HG03139 (cell line): ENCODE measurements at regions not wholly inside any gene's neighbourhood (a gene's known extent, or its start where the extent isn't known, plus 50 kb on each side); places are given as distances from the start of the nearest gene placed in this dataset.
"Not testable (repeated sequence)": the region's sequence is repeated elsewhere in the genome, so short reads cannot be mapped to it uniquely, and the experiment has no call there.

Experiments
- ATAC-seq: cut with Tn5 transposase; IDR thresholded peaks from one replicate; pipeline ENCODE4 v1.9.1; 2021; ENCODE audit not compliant: unreplicated experiment

DNA sequence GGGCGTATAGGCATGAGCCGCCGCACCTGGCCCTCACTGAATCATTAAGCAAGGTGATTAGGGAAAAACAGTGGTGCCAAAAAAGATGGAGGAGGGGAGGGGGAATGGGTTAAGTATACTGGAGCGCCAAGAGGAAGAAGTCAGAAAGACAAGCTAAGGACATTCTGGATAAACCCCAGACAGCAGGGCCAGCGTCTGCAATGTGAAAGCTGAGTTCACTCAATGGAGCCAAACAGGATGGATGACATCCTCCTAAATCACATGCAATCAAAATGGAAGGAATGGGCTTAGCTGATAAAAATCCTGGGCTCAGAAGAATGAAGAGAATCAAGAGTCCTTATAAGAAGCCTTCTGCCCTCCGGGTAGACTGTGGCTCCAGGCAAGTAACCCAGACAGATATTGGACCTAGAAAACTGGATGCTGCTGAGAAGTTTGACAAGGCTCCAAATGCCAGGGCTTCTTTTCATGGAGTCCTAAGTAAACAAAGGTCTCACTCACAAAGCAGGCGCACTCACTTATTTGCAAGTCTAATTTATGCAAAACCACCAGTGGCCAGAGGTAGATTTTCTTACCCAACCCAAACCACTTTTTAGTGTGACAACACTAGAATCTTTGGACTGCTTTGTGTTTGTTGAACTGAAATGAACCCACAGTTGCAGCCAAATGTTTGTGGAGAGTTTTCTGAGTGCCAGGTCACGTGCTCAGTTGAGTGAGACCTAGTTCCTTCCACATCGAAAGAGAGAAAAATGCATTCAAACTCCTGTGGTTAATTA is 519.1 kb upstream of the AUTS2 start:
- no peak for ATAC-seq

DNA sequence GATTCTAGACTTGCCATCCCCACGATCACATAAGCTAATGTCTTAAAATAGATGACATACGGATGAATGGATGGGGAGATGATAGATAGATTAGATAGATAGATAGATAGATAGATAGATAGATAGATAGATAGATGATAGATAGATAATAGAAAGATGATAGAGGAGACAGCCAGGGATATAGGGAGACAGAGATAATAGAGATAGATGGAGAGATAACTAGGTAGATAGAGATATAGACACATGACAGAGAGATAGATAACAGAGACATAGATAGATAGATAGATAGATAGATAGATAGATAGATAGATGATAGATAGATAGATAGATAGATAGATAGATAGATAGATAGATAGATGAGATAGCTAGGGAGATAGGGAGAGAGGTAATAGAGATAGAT is 511.0 kb upstream of the AUTS2 start:
- not testable (repeated sequence) for ATAC-seq

DNA sequence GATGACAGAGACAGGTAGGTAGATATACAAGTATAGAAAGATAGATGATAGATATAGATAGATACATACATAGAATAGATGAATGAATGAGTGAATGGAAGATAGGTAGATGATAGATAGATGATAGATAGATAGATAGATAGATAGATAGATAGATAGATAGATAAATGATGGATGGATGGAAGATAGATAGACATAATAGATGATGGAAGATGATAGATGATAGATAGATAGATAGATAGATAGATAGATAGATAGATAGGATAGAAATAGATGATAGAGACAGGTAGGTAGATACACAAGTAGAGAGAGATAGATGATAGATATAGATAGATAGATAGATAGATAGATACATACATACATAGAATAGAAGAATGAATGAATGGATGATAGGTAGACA is 510.1 kb upstream of the AUTS2 start:
- ATAC-seq, result no peak

DNA sequence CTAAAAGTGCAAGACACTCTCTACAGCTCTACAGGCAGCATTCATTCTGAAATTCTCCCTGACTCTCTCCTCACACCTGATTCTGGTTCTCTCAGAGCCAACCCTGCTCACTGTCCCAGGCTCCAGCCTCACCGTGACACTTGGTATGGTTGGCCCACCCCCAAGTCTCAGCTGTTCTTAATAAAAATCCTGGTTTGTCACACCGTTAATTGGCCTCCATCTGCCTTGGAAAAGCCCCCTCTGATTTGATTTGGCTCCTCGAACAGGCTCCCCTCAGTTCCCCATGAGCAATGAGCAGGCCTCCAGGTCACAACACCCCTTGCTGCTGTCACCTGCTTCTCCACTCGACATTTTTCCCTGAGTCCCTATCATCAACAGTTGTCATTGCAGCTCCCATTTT is 507.3 kb upstream of the AUTS2 start:
- no peak for ATAC-seq

DNA sequence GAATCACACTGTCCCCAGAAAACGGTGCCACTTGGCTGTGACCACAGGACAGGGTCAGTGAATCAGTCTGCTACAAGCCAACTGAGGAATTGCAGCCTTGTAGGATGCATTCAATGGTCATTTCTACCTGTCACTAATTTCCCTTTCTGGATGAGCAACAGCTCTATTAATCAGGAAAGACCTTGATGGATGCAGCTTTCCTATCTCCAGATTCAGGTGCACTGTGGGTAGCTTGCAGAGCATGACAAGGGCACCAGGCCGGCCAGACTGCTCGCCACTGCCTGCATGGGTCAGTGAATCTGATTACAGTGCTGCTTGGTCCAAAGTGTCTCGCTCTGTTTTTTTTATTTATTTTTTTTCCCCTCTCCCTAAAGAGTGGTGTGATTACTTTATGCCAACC is 506.8 kb upstream of the AUTS2 start:
- ATAC-seq, result no peak

DNA sequence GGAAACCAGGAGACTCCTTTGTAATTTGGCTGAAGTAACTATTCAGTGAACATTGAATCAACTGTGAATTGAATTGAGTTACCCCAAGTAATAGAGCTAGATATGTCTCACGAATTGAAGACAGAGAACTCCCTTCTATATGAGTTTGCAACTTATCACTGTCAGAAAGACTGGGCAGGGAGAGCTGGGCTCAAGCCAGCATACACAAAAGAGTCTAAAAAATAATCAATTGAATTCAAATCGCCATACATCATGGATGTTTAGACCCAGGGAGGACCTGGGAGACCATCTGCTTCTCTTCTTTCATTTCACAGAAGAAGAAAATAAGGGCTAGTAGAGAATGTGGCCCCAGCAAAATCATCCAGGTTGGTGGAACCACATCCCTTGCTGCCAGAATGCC is 503.1 kb upstream of the AUTS2 start:
- no peak for ATAC-seq

DNA sequence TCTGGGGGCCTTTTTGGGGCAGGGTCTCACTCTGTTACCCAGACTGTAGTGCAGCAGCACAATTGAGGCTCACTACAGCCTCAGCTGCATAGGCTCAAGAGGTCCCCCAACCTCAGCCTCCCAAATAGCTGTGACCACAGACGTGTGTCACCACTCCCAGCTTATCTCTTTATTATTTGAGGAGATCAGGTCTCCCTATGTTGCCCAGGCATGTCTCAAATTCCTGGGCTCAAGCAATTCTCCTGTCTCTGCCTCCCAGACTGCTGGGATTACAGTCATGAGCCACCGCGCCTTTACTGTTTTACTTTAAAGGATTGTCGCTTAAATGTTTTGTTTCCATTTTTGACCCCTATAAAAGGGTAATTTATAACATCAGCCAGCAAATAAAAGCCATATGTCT is 502.6 kb upstream of the AUTS2 start:
- no peak for ATAC-seq

DNA sequence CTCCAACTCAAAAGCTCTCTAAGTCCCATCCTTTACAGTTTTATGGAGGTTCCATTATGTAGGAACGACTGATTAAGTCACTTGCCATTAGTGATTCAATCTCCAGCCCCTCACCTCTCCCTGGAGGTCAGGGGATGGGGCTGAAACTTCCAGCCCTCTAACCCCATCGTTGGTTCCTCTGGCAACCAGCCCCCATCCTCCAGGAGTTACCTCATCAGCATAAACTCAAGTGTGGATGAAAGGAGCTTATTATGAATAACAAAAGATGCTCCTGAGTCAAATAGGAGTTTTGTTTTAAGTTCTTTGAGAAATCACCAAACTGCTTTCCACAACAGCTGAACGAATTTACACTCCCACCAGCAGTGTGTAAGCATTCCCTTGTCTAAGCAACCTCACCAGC is 494.3 kb upstream of the AUTS2 start:
- no peak for ATAC-seq

DNA sequence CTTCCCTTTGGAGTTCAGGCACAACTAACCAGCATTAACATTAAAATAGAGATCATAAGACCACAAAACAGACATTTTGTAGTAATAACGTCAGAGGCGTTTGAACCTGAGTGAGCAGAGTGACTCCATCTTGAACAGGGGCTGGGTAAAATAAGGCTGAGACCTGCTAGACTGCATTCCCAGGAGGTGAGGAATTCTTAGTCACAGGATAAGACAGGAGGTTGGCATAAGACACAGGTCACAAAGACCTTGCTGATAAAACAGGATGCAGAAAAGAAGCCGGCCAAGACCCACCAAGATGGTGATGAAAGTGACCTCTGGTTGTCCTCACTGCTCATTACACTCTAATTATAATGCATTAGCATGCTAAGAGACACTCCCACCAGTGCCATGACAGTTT is 493.2 kb upstream of the AUTS2 start:
- no peak for ATAC-seq

DNA sequence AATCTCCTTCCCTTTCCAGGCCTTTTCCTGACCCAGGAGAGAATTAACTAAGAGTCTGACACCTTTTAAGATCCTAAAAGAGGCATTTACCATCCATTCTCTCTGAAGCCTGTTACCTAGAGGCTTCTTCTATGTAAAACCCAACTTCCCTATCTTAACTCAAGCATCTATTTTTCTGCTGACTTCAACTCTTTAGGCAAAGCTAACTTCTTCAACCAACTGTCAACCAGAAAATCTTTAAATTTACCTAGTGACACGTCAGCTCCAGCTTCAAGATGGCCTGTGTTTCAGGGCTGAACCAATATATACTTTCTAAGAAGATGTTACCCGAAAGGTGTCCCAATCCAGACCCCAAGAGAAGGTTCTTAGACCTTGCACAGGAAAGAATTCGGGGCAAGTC is 492.3 kb upstream of the AUTS2 start:
- no peak for ATAC-seq

DNA sequence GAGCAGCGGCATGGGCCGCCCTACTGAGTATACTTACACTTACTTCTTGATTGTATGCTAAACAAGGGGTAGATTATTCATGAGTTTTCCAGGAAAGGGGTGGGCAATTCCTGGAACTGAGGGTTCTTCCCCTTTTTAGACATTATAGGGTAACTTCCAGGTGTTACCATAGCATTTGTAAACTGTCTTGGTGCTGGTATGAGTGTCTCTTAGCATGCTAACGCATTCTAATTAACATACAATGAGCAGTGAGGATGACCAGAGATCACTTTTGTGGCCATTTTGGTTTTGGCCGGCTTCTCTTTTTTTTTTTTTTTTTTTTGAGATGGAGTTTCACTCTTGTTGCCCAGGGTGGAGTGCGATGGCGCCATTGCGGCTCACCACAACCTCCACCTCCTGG is 491.8 kb upstream of the AUTS2 start:
- ATAC-seq, result not testable (repeated sequence)

DNA sequence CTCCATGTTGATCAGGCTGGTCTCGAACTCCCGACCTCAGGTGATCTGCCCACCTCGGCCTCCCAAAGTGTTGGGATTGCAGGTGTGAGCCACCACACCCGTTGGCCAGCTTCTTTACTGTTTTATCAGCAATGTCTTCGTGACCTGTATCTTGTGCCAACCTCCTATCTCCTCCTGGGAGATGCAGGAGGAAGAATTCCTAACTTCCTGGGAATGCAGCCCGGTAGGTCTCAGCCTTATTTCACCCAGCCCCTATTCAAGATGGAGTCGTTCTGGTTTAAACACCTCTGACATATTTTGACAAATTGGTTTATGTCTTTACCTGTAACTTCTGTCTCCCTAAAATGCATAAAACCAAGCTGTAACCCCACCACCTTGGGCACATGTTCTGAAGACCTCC is 491.3 kb upstream of the AUTS2 start:
- not testable (repeated sequence) for ATAC-seq

DNA sequence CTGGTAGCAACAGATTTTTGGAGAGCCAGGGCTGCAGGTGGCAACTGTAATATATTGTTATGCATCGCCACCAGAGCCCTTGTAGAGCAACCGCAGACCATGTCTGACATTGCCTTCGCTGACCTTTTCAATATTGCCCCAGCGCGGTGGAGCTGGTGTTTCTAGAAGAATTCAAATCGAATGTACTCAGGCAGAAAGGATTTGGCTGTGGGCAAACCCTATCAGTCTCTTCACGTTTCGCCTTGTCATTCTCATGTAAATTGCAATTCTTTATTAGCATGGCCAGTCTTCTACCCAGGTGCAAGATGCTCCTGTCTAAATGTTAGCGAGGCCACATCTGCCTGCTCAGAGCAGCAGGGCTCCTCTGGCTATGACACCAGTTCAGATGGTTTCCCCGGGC is 490.2 kb upstream of the AUTS2 start:
- ATAC-seq, result no peak

DNA sequence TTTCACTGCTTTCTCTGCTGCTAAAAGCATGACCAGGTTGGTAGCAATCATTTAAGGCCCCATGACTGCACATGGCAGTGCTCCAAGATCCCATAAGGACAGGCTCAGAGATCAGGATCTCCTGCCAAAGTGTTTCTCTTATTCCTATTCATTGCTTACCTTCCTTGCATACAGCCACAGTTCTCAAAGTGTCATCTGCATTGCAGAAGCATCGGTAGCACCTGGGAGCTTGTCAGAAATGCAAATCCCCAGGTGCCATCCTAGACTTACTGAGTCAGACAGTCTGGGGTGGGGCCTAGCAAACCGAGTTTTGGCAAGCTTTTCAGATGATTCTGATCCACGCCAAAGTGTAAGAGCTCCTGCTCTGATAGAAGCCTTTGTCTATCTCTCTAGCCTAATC is 489.0 kb upstream of the AUTS2 start:
- ATAC-seq, result no peak

DNA sequence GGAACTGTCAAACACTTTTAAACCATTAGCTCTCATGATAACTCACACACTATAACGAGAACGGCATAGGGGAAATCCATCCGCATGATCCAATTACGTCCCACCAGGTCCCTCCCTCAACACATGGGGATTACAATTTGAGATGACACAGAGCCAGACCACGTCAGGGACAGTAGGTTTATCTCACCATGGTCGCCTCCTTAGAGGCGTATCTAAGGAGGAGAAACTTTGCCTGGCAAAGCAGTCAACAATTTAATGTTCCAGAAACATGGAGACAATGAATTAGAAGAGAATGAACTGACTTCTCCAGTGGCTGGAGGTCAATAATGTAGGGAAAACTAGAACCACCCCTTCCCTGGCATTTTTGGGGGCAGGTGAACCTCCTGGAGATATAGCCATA is 488.4 kb upstream of the AUTS2 start:
- no peak for ATAC-seq

DNA sequence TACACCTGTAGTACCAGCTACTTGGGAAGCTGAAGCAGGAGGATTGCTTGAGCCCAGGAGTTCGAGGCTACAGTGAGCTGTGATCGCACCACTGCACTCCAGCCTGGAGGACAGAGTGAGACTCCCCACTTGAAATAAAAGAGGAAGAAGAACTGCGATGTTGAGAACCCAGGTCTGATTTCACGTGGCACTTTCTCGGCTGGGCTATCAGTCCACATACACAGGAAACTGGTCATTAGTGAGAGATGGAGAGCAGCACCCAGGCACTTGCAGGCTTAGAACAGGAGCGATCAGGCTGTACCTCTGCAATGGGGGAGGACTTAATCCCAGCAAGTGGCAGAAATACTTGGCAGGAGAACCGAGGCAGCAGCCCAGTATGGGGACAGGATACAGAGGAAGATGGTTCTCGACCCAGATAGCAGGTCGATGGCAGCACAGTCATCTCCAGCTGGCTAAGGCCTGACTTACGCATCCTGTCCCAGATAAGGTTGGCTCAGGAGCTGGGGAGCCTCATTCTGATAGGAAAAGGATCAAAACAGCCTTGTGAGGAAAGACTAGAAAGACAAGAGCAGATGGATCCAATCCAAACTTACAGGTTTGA is 487.7 kb upstream of the AUTS2 start:
- ATAC-seq, result no peak

DNA sequence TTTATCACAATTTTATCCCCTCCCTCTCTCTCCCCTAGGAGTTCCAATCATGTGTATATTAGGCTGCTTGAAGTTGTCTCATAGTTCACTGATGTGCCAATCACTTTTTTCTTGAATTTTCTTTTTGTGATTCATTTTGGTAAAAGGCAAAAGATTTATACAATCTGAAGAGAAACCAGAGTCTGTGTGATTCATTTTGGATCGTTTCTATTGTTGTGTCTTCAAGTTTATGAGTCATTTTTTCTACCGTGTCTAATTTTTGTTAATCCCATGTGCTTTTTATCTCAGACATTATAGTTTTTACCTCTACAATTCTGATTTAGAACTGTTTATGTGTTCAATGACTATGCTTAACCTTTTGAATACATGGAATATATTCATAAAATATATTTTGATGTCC is 483.9 kb upstream of the AUTS2 start:
- ATAC-seq, result no peak

DNA sequence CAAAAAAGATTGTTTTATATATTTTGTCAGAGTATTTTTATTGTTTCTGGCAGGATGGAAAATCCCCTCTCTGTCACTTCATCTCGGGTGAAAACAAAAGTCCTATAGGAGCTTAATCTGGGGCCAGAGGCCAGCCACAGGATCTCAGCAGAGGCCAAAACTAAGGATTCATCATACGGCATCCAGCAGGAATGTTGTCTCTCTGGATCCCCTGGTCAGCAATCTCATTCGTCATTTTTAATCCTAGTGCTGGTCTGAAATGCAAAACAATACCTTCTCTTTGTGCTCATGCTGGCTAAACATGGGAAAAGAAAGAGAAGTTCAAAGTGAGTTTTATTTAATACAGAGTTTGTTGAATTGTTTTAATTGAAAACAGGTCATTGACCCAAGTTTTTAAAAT is 482.5 kb upstream of the AUTS2 start:
- ATAC-seq, result no peak

DNA sequence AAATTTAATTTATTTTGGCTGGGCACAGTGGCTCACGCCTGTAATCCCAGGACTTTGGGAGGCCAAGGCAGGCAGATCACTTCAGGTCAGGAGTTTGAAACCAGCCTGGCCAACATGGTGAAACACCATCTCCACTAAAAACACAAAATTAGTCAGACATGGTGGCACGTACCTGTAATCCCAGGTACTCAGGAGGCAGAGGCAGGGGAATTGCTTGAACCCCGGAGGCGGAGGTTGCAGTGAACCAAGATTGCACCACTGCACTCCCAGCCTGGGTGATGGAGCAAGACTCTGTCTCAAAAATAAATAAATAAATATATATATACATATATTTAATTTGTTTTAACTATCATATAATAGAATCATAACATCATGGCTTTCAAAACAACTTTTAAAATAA is 482.1 kb upstream of the AUTS2 start:
- ATAC-seq, result not testable (repeated sequence)

DNA sequence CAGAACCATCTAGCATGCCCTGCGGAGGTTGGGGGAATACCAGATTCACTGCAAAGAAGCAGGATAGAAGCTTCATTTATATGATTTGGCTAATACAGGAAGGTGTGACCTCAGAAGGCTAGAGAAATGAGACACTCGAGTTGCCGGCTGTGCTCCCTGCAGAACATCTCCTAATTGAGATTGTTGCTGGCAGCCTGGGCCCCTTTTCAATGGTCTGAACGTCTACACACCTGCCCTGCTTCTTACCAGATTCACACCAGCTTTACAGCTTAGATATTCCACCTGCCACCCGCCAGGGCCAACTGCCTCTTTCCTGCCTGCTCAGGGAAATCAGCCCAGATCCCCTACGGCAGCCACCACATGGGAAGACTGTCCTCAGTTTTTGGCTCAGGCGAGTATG is 475.3 kb upstream of the AUTS2 start:
- ATAC-seq, result no peak

DNA sequence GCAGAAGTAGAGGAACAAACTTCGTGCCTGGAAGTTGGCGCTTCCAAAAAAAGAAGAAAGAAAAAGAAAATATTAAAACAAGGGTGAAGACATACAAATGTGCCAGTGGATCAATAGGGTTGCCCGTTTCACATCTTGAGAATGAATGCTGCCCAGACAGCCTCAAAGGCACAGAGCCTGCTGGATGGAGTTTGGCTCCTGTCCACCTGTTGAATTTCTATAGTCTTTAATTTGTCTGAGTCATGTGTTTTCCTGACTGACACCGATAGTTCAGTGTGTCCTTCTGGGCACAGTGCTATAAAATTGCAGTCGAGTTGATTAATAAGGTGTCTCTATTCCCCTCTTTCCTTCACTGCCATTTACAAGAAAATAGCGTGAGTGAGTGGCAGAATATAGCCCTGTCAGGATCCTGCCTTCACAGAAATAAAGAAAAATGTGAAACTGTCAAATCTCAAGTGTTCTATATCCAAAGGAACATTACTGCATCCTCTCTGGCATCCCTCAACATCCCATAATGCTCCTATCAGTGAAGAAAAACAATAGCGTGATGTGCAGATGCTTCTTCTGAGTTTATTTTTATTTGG is 471.3 kb upstream of the AUTS2 start:
- ATAC-seq, result no peak

DNA sequence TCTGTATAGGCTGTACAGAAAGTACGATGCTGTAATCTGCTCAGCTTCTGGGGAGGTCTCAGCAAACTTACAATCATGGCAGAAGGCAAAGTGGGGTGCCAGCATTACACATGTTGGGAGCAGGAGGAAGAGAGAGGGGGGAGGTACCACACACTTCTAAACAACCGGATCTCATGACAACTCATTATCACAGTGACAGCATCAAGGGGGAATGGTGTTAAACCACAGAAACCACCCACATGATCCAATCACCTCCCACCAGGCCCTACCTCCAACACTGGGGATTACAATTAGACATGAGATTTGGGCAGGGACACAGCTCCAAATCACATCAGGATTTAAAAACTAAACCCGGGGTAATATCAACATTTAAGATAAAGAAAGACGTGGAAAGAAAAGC is 468.8 kb upstream of the AUTS2 start:
- ATAC-seq, result no peak

DNA sequence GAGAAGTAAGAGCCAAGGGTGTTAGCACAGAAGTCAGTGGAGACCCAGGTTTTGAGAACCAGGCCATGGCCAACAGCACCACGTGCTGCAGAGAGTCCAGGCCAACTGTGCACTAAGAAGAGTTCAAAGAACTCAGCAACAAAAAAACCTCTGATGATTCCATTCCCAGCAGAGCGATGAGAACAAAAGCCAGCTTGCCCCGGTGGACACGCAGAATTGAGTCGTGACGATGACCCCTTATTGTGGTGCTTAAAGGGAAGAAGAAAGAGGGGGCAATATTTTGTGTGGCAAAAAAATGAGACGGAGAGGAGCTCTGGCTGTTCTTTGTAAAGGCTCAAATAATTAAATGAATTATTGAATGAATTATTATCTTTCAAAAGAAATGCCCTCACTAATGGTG is 468.3 kb upstream of the AUTS2 start:
- ATAC-seq, result no peak
